ENCODE measurements at regions not wholly inside any gene's neighbourhood (a gene's known extent, or its start where the extent isn't known, plus 50 kb on each side); places are given as distances from the start of the nearest gene placed in this dataset.

GRCh38 chr5:40453689-40454088 is 226.0 kb upstream of the PTGER4 start:
- H3K4me3 ChIP-seq (ENCODE audit: low read depth, low read length): no peak overlapping the region
- TF ChIP-seq CTCF (IDR thresholded peaks at IDR 0.05; ENCODE audit: control insufficient read depth, extremely low read depth, insufficient read depth): no peak
- no peak for DNase-seq (ENCODE audit: low read depth)

GRCh38 chr5:40452874-40453624 is 226.7 kb upstream of the PTGER4 start:
- no peak overlapping the region for H3K4me3 ChIP-seq (ENCODE audit: low read depth, low read length)
- DNase-seq (ENCODE audit: low read depth): no peak
- no peak for TF ChIP-seq CTCF (IDR thresholded peaks at IDR 0.05; ENCODE audit: control insufficient read depth, extremely low read depth, insufficient read depth)

GRCh38 chr5:40447438-40447837 is 232.3 kb upstream of the PTGER4 start:
- no peak for DNase-seq (ENCODE audit: low read depth)
- TF ChIP-seq CTCF (IDR thresholded peaks at IDR 0.05; ENCODE audit: control insufficient read depth, extremely low read depth, insufficient read depth): no peak

GRCh38 chr5:40446910-40447309 is 232.8 kb upstream of the PTGER4 start:
- DNase-seq (ENCODE audit: low read depth): peak; percentile 54
- no peak for TF ChIP-seq CTCF (IDR thresholded peaks at IDR 0.05; ENCODE audit: control insufficient read depth, extremely low read depth, insufficient read depth)
- H3K4me3 ChIP-seq (ENCODE audit: low read depth, low read length): no peak overlapping the region

More at GRCh38 chr5:40447438-40447837, 232.3 kb upstream of the PTGER4 start:
- H3K4me3 ChIP-seq (ENCODE audit: low read depth, low read length): no peak overlapping the region

- TF ChIP-seq CTCF (IDR thresholded peaks at IDR 0.05; ENCODE audit: control insufficient read depth, extremely low read depth, insufficient read depth): no peak
- no peak overlapping the region for H3K4me3 ChIP-seq (ENCODE audit: low read depth, low read length)
- no peak for DNase-seq (ENCODE audit: low read depth)
Observed at GRCh38 chr5:40442346-40442745, 237.4 kb upstream of the PTGER4 start.

- DNase-seq (ENCODE audit: low read depth): no peak
- no peak overlapping the region for H3K4me3 ChIP-seq (ENCODE audit: low read depth, low read length)
Observed at GRCh38 chr5:40441733-40442132, 238.0 kb upstream of the PTGER4 start.

More at GRCh38 chr5:40441733-40442132, 238.0 kb upstream of the PTGER4 start:
- no peak for TF ChIP-seq CTCF (IDR thresholded peaks at IDR 0.05; ENCODE audit: control insufficient read depth, extremely low read depth, insufficient read depth)

Data from LNCaP clone FGC (cell line).